Spleen (tissue), 7 donors: ENCODE measurements at regions not wholly inside any gene's neighbourhood (a gene's known extent, or its start where the extent isn't known, plus 50 kb on each side); places are given as distances from the start of the nearest gene placed in this dataset.

Source experiments
- POLR2A ChIP-seq, 3 donors: fragments of 450-650 bp; IDR thresholded peaks; one replicate each; pipeline ENCODE4 v1.5.1; 2017; ENCODE audit warnings: antibody characterized with exemption in 3 of 3, mild to moderate bottlenecking in 1 of 3
- POLR2AphosphoS5 ChIP-seq, 3 donors: sonication (generic); formaldehyde crosslinking; IDR thresholded peaks; one replicate each; pipeline ENCODE4 v1.5.1; 2017; ENCODE audit warnings: antibody characterized with exemption in 3 of 3
- TF ChIP-seq, protein P1 (sequence below), 11 experiments: fragments of 200-600 bp in 7 of 11; fragments of 450-650 bp in 4 of 11; sonication (generic) in 4 of 11; IDR thresholded peaks in 8 of 11; conservative IDR thresholded peaks in 3 of 11; 1 replicate in 7 of 11; 2 replicates in 4 of 11; pipeline versions ENCODE4 v1.4.0 to v1.8.0; 2016 to 2021; ENCODE audit warnings: antibody characterized with exemption in 11 of 11, inconsistent platforms in 4 of 11, mild to moderate bottlenecking in 1 of 11
- donor health status: DM: no; HTN: no; CAD: no; lungs with moderate emphysema.
- donor health status: DM: no; HTN: no; CAD: no.
- donor health status: DM: no; HTN: no; CAD: no.

DNA sequence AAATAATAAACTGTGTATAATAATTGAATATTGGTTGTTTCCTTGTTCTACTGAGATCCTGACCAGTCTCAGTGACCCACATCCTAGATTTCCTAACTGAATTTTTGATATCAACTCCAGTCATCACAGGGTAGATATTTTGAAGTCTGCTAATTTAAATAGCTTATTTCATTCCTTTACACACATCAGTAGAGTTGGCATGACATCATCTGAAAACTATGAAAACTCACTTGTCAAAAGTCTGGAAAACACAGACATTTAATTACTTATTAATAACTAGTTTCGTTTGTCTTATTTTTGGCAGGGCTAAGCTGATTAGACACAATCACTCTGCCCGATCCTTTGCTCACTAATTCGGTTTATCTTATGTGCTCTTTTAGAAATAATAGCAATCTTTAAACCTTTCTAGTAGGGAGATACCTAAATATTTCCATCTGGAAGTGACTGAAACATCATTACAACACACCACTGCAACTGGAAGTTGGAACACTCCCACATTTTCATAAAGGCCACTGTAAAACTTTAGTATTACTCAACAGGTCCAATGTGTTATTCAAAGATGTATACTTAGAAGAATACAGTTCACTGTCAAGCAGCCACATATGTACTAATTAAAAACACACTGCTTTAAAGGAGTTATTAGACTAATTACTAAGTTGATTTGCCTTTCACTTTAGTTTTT, 198.4 kb upstream of the ZNF717 start:
- TF ChIP-seq, protein P1, sequence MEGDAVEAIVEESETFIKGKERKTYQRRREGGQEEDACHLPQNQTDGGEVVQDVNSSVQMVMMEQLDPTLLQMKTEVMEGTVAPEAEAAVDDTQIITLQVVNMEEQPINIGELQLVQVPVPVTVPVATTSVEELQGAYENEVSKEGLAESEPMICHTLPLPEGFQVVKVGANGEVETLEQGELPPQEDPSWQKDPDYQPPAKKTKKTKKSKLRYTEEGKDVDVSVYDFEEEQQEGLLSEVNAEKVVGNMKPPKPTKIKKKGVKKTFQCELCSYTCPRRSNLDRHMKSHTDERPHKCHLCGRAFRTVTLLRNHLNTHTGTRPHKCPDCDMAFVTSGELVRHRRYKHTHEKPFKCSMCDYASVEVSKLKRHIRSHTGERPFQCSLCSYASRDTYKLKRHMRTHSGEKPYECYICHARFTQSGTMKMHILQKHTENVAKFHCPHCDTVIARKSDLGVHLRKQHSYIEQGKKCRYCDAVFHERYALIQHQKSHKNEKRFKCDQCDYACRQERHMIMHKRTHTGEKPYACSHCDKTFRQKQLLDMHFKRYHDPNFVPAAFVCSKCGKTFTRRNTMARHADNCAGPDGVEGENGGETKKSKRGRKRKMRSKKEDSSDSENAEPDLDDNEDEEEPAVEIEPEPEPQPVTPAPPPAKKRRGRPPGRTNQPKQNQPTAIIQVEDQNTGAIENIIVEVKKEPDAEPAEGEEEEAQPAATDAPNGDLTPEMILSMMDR (IDR thresholded peaks at IDR 0.05 in 8 of 11, conservative IDR thresholded peaks at IDR 0.05 in 3 of 11), result no peak
- TF ChIP-seq POLR2A (IDR thresholded peaks at IDR 0.05), result no peak
- TF ChIP-seq POLR2AphosphoS5 (IDR thresholded peaks at IDR 0.05), result no peak
